Sigmoid colon (tissue), 3 donors: ENCODE measurements at regions not wholly inside any gene's neighbourhood (a gene's known extent, or its start where the extent isn't known, plus 50 kb on each side); places are given as distances from the start of the nearest gene placed in this dataset.

Source experiments
- CTCF ChIP-seq, 4 experiments: fragments of 450-650 bp in 3 of 4; fragments of 200-600 bp in 1 of 4; IDR thresholded peaks; one replicate each; pipeline ENCODE4 v1.5.1; 2016 to 2019; ENCODE audit warnings: antibody characterized with exemption in 4 of 4, mild to moderate bottlenecking in 3 of 4, moderate library complexity in 2 of 4
- POLR2A ChIP-seq, 2 donors: fragments of 450-650 bp; IDR thresholded peaks; one replicate each; pipeline ENCODE4 v1.6.1; 2016; ENCODE audit warnings: antibody characterized with exemption in 2 of 2, mild to moderate bottlenecking in 2 of 2, moderate library complexity in 2 of 2

DNA sequence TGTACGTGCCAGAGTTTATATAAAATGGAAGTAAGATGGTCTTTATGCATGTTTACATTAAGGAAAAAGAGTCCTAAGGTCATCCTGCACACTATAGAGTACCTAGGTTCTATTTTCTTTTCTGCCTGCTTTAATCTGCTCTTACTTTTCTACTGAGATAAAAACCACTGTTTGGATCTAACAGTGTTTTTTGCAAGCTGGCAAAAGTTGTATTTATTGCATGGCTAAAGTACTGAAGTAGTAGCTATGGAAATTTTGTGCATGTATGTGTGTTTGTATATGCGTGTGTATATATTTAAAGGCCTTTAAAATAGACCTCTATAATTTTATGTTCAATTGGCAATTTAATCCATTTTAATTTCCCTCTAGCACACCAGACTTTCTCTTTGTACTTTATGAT, 98.3 kb upstream of the CPSF6 start:
- TF ChIP-seq CTCF (IDR thresholded peaks at IDR 0.05), result no peak
- TF ChIP-seq POLR2A (IDR thresholded peaks at IDR 0.05), result no peak
